ENCODE measurements at regions not wholly inside any gene's neighbourhood (a gene's known extent, or its start where the extent isn't known, plus 50 kb on each side); places are given as distances from the start of the nearest gene placed in this dataset.

- TF ChIP-seq YY1 (IDR thresholded peaks at IDR 0.05; ENCODE audit: insufficient read depth, insufficient read length) (no peak), ZNF274 (IDR thresholded peaks at IDR 0.05; ENCODE audit: low read depth, low read length) (no peak)
Observed at GRCh38 chr3:181330257-181330656, 340.7 kb upstream of the DNAJC19 start.

All from NT2/D1 (cell line).